GM21423 (cell line): ENCODE measurements at regions not wholly inside any gene's neighbourhood (a gene's known extent, or its start where the extent isn't known, plus 50 kb on each side); places are given as distances from the start of the nearest gene placed in this dataset.
"Not testable (repeated sequence)": the region's sequence is repeated elsewhere in the genome, so short reads cannot be mapped to it uniquely, and the experiment has no call there.

Source experiments
- ATAC-seq: cut with Tn5 transposase; IDR thresholded peaks from one replicate; pipeline ENCODE4 v1.9.1; 2021; ENCODE audit warnings: mild to moderate bottlenecking, moderate library complexity; ENCODE audit not compliant: unreplicated experiment

GRCh38 chrX:40852586-40852985, 117.2 kb upstream of the MED14 start:
- no peak for ATAC-seq

- no peak for ATAC-seq
These were observed 117.9 kb upstream of the MED14 start for GRCh38 chrX:40853004-40853815.

GRCh38 chrX:40853816-40854123, 118.4 kb upstream of the MED14 start:
- ATAC-seq, result no peak

GRCh38 chrX:40854242-40854641, 118.9 kb upstream of the MED14 start:
- no peak for ATAC-seq

GRCh38 chrX:40855411-40855810, 120.1 kb upstream of the MED14 start:
- no peak for ATAC-seq

- ATAC-seq, result no peak
These were observed 120.7 kb upstream of the MED14 start for GRCh38 chrX:40855932-40856515.

GRCh38 chrX:40861952-40862554, 126.7 kb upstream of the MED14 start:
- ATAC-seq, result not testable (repeated sequence)

GRCh38 chrX:40863260-40863659, 127.9 kb upstream of the MED14 start:
- not testable (repeated sequence) for ATAC-seq

GRCh38 chrX:40863671-40864070, 128.3 kb upstream of the MED14 start:
- ATAC-seq, result no peak

GRCh38 chrX:40864972-40865371, 129.6 kb upstream of the MED14 start:
- no peak for ATAC-seq

GRCh38 chrX:40866893-40867292, 131.6 kb upstream of the MED14 start:
- no peak for ATAC-seq

GRCh38 chrX:40867352-40867751, 132.0 kb upstream of the MED14 start:
- ATAC-seq, result no peak

GRCh38 chrX:40868868-40869267, 133.5 kb upstream of the MED14 start:
- ATAC-seq, result no peak

GRCh38 chrX:40870982-40871381, 135.6 kb upstream of the MED14 start:
- ATAC-seq, result not testable (repeated sequence)

- ATAC-seq, result peak; percentile 70
These were observed 136.2 kb upstream of the MED14 start for GRCh38 chrX:40871385-40872082.

- no peak for ATAC-seq
These were observed 137.0 kb upstream of the MED14 start for GRCh38 chrX:40872351-40872750.

- no peak for ATAC-seq
These were observed 140.1 kb upstream of the MED14 start for GRCh38 chrX:40875476-40875875.

GRCh38 chrX:40877887-40878286, 142.5 kb upstream of the MED14 start:
- ATAC-seq, result no peak

- ATAC-seq, result no peak
These were observed 143.4 kb upstream of the MED14 start for GRCh38 chrX:40878766-40879165.

- not testable (repeated sequence) for ATAC-seq
These were observed 143.8 kb upstream of the MED14 start for GRCh38 chrX:40879172-40879571.

- no peak for ATAC-seq
These were observed 145.4 kb upstream of the MED14 start for GRCh38 chrX:40880712-40881111.
